HCT116 (cell line): ENCODE measurements at regions not wholly inside any gene's neighbourhood (a gene's known extent, or its start where the extent isn't known, plus 50 kb on each side); places are given as distances from the start of the nearest gene placed in this dataset.

Experiments
- CEBPB ChIP-seq: IDR thresholded peaks from 2 replicates; pipeline ENCODE4 v1.6.1; 2012; ENCODE audit warnings: low read depth
- CTCF ChIP-seq, 3 experiments: fragments of 200-600 bp in 1 of 3; sonication (generic) in 1 of 3; IDR thresholded peaks in 2 of 3; conservative IDR thresholded peaks in 1 of 3; 2 replicates each; pipeline ENCODE4 v1.5.1; 2012 to 2017; ENCODE audit warnings: low read depth in 2 of 3, low read length in 2 of 3, antibody characterized with exemption in 1 of 3, borderline replicate concordance in 1 of 3, control low read depth in 1 of 3, mild to moderate bottlenecking in 1 of 3, mixed read lengths in 1 of 3, mixed run types in 1 of 3, moderate library complexity in 1 of 3; ENCODE audit not compliant: insufficient read depth in 1 of 3
- EZH2phosphoT487 ChIP-seq: fragments of 200-600 bp; IDR thresholded peaks from 2 replicates; pipeline ENCODE4 v1.6.1; 2018; ENCODE audit warnings: antibody characterized with exemption, borderline replicate concordance
- JUND ChIP-seq: IDR thresholded peaks from 2 replicates; pipeline ENCODE4 v1.6.1; 2012
- SRF ChIP-seq: IDR thresholded peaks from 2 replicates; pipeline ENCODE4 v1.6.1; 2012; ENCODE audit warnings: low read depth

GRCh38 chr2:154557906-154558305 lies 140.6 kb upstream of the KCNJ3 start:
- TF ChIP-seq CTCF (IDR thresholded peaks at IDR 0.05 in 2 of 3, conservative IDR thresholded peaks at IDR 0.05 in 1 of 3; ENCODE audit: borderline replicate concordance in 1 of 3, insufficient read depth in 1 of 3, low read depth in 2 of 3, low read length in 2 of 3) (no peak), SRF (no peak), JUND (no peak), EZH2phosphoT487 (no peak), CEBPB (no peak)
